ENCODE measurements at regions not wholly inside any gene's neighbourhood (a gene's known extent, or its start where the extent isn't known, plus 50 kb on each side); places are given as distances from the start of the nearest gene placed in this dataset.
"Not testable (repeated sequence)": the region's sequence is repeated elsewhere in the genome, so short reads cannot be mapped to it uniquely, and the experiment has no call there.

- Mint-ChIP-seq H3K4me3 (no peak overlapping the region), H3K4me1 (no peaks in the 10 kb centered on the region), H3K27ac (no peak overlapping the region), H3K36me3 (no peaks in the 10 kb centered on the region), H3K9me3 (no peaks in the 10 kb centered on the region), H3K27me3 (peaks cover 3% of the 10 kb centered on the region)
Measured at GRCh38 chr7:11261470-11261869, 287.8 kb downstream of the PHF14 start.

DNA sequence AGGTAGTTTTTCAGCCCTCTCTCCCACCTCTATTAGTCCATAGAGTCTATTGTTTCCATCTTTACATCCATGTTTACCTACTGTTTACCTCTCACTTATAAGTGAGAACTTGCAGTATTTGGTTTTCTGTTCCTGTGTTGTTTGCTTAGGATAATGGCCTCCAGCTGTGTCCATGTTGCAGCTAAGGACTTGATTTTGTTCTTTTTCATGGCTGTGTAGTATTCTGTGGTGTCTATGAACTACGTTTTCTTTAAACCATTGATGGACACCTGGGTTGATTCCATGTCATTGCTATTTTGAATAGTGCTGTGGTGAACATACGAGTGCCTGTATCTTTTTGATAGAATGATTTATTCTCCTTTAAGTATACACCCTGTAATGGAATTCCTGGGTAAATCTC is 292.4 kb downstream of the PHF14 start:
- Mint-ChIP-seq H3K9me3 (peaks cover 6% of the 10 kb centered on the region), H3K27me3 (peaks cover 3% of the 10 kb centered on the region), H3K36me3 (no peaks in the 10 kb centered on the region), H3K27ac (no peak overlapping the region), H3K4me1 (no peaks in the 10 kb centered on the region), H3K4me3 (no peak overlapping the region)

- Mint-ChIP-seq H3K4me3 (no peak overlapping the region), H3K36me3 (no peaks in the 10 kb centered on the region), H3K9me3 (peaks cover 6% of the 10 kb centered on the region), H3K4me1 (no peaks in the 10 kb centered on the region), H3K27me3 (peaks cover 1% of the 10 kb centered on the region), H3K27ac (no peak overlapping the region)
Measured at GRCh38 chr7:11272352-11272751, 298.7 kb downstream of the PHF14 start.

GRCh38 chr7:11274074-11274473 is 300.4 kb downstream of the PHF14 start:
- no peaks in the 10 kb centered on the region for H3K9me3 Mint-ChIP-seq
- H3K27me3 Mint-ChIP-seq = peaks cover 1% of the 10 kb centered on the region
- no peaks in the 10 kb centered on the region for H3K36me3 Mint-ChIP-seq
- H3K4me1 Mint-ChIP-seq = no peaks in the 10 kb centered on the region
- no peak overlapping the region for H3K4me3 Mint-ChIP-seq
- H3K27ac Mint-ChIP-seq = no peak overlapping the region

- no peaks in the 10 kb centered on the region for H3K36me3 Mint-ChIP-seq
- no peaks in the 10 kb centered on the region for H3K4me1 Mint-ChIP-seq
- H3K9me3 Mint-ChIP-seq = peaks cover 8% of the 10 kb centered on the region
- no peak overlapping the region for H3K27ac Mint-ChIP-seq
- H3K27me3 Mint-ChIP-seq = peaks cover 1% of the 10 kb centered on the region
- H3K4me3 Mint-ChIP-seq = no peak overlapping the region
Measured at GRCh38 chr7:11281953-11282352, 308.3 kb downstream of the PHF14 start.

DNA sequence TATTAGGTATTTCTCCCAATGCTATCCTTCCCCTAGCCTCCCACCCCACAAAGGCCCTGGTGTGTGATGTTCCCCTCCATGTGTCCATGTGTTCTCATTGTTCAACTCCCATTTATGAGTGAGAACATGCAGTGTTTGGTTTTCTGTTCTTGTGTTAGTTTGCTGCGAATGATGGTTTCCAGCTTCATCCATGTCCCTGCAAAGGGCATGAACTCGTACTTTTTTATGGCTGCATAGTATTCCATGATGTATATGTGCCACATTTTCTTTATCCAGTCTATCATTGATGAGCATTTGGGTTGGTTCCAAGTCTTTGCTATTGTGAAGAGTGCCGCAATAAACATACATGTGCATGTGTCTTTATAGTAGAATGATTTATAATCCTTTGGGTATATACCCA is 309.9 kb downstream of the PHF14 start:
- H3K27ac Mint-ChIP-seq = peak overlapping the region; percentile 36
- not testable (repeated sequence) for H3K36me3 Mint-ChIP-seq, H3K4me1 Mint-ChIP-seq, H3K27me3 Mint-ChIP-seq, H3K4me3 Mint-ChIP-seq, H3K9me3 Mint-ChIP-seq

- Mint-ChIP-seq H3K27me3 (no peaks in the 10 kb centered on the region), H3K4me1 (no peaks in the 10 kb centered on the region), H3K4me3 (no peak overlapping the region), H3K27ac (no peak overlapping the region), H3K36me3 (no peaks in the 10 kb centered on the region), H3K9me3 (no peaks in the 10 kb centered on the region)
Measured at GRCh38 chr7:11290863-11291262, 317.2 kb downstream of the PHF14 start.

GRCh38 chr7:11294218-11294617 is 320.5 kb downstream of the PHF14 start:
- H3K27me3 Mint-ChIP-seq = peaks cover 1% of the 10 kb centered on the region
- H3K4me1 Mint-ChIP-seq = no peaks in the 10 kb centered on the region
- H3K27ac Mint-ChIP-seq = no peak overlapping the region

GRCh38 chr7:11294965-11295364 is 321.3 kb downstream of the PHF14 start:
- H3K4me1 Mint-ChIP-seq = no peaks in the 10 kb centered on the region
- H3K36me3 Mint-ChIP-seq = no peaks in the 10 kb centered on the region

More at GRCh38 chr7:11294218-11294617, 320.5 kb downstream of the PHF14 start:
- Mint-ChIP-seq H3K36me3 (no peaks in the 10 kb centered on the region), H3K9me3 (no peaks in the 10 kb centered on the region), H3K4me3 (no peak overlapping the region)

GRCh38 chr7:11297126-11297625 is 323.5 kb downstream of the PHF14 start:
- no peak overlapping the region for H3K4me3 Mint-ChIP-seq
- peaks cover 1% of the 10 kb centered on the region for H3K27me3 Mint-ChIP-seq
- no peaks in the 10 kb centered on the region for H3K36me3 Mint-ChIP-seq
- no peaks in the 10 kb centered on the region for H3K9me3 Mint-ChIP-seq
- no peaks in the 10 kb centered on the region for H3K4me1 Mint-ChIP-seq
- no peak overlapping the region for H3K27ac Mint-ChIP-seq

More at GRCh38 chr7:11294965-11295364, 321.3 kb downstream of the PHF14 start:
- Mint-ChIP-seq H3K4me3 (no peak overlapping the region), H3K27ac (no peak overlapping the region), H3K27me3 (peaks cover 1% of the 10 kb centered on the region), H3K9me3 (no peaks in the 10 kb centered on the region)

DNA sequence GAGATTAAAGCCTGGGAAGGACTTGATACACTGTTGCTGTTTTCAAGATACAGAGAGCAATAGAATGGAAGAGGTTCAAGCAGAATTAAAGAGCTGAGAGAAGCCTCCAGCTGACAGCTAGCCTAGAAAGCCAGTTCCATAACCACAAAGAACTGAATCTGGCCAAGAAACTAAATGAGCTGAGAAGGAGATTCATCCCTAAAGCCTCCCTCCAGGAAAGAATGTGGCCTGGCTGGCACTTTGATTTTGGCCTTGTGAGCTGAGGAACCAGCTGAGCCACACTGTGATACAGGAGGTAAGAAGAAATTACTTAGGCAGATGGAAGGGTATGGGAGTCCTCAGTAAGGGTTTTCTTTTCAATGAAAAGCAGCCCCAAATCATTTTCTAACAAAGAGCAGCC is 324.1 kb downstream of the PHF14 start:
- no peaks in the 10 kb centered on the region for H3K9me3 Mint-ChIP-seq
- H3K36me3 Mint-ChIP-seq = no peaks in the 10 kb centered on the region
- no peak overlapping the region for H3K27ac Mint-ChIP-seq
- H3K4me3 Mint-ChIP-seq = no peak overlapping the region
- peaks cover 1% of the 10 kb centered on the region for H3K27me3 Mint-ChIP-seq
- no peaks in the 10 kb centered on the region for H3K4me1 Mint-ChIP-seq

DNA sequence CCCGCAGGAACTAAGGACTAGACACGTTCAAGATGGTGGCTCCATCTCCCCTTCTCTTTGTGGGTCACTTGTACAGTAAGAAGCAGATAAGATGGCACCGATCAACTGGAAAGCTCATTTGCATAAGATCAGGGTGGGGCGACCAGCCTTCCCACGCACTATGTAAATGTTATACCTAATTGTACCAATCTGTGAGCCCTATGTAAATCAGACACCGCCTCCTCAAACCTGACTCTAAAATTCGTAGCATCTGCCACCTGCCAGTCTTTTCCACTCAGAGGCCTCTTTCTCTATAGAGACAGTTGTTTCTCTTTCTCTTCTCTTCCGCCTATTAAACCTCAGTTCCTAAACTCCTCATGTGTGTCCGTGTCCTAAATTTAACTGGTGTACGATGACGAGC is 324.5 kb downstream of the PHF14 start:
- Mint-ChIP-seq H3K27ac (no peak overlapping the region), H3K27me3 (peaks cover 1% of the 10 kb centered on the region), H3K36me3 (no peaks in the 10 kb centered on the region), H3K9me3 (no peaks in the 10 kb centered on the region), H3K4me3 (no peak overlapping the region), H3K4me1 (no peaks in the 10 kb centered on the region)

- H3K4me3 Mint-ChIP-seq = no peak overlapping the region
- H3K27ac Mint-ChIP-seq = no peak overlapping the region
- no peaks in the 10 kb centered on the region for H3K4me1 Mint-ChIP-seq
- no peaks in the 10 kb centered on the region for H3K9me3 Mint-ChIP-seq
- no peaks in the 10 kb centered on the region for H3K36me3 Mint-ChIP-seq
- H3K27me3 Mint-ChIP-seq = peaks cover 1% of the 10 kb centered on the region
Measured at GRCh38 chr7:11300241-11300640, 326.6 kb downstream of the PHF14 start.

GRCh38 chr7:11302121-11302520 is 328.4 kb downstream of the PHF14 start:
- Mint-ChIP-seq H3K9me3 (no peaks in the 10 kb centered on the region), H3K27ac (no peak overlapping the region), H3K4me1 (no peaks in the 10 kb centered on the region), H3K4me3 (no peak overlapping the region), H3K36me3 (no peaks in the 10 kb centered on the region), H3K27me3 (peaks cover 1% of the 10 kb centered on the region)

DNA sequence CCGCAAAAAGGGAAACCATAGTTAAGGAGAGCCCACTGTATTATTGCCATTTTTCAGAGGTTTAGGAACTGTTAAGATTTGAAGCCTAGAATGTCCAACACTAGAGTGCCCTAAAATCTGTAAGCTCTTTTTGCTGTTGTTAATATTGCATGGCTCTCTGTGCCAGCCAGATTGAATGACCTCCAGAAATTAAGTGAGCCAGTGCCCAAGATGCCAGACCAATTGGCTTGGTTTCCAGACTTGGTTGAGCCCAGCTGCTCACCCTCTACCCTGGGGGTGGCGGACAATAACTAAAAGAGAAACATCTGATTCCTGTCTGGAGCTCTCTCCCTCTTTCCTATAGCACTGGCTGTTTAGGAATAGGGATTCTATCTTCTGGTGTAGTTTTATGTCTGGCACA is 340.1 kb downstream of the PHF14 start:
- no peak overlapping the region for H3K4me3 Mint-ChIP-seq
- no peaks in the 10 kb centered on the region for H3K9me3 Mint-ChIP-seq
- peaks cover 1% of the 10 kb centered on the region for H3K27me3 Mint-ChIP-seq
- no peaks in the 10 kb centered on the region for H3K4me1 Mint-ChIP-seq
- H3K27ac Mint-ChIP-seq = no peak overlapping the region
- no peaks in the 10 kb centered on the region for H3K36me3 Mint-ChIP-seq

DNA sequence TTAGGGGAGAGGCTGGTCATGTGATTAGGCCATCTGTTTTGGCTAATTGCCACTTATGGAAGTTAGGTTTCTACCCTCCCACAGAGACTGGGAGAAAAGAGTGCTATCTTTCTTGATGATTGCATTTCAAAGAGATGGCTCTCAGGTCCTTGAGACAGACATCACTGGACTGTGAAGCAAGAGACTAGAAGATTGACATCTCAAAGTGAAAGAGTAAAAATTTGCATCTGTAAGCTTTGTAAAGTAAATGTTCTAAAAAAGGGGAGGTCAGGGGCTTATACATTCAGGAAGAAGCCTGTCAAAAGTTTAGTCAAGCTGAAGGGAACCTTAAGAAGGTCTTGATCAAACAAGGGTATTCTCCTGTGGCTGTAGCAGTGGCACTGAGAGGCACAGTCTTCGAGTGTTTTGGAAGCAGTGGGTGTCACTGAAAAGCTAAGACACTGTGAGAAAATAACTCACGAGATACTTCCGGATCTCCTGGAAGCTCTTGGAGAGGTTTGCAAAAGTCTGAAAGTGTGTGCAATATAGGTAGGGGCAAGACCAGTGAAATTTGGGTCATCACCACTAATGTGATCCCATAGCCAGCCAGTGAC is 342.1 kb downstream of the PHF14 start:
- Mint-ChIP-seq H3K9me3 (no peaks in the 10 kb centered on the region), H3K4me3 (no peak overlapping the region), H3K4me1 (no peaks in the 10 kb centered on the region), H3K36me3 (no peaks in the 10 kb centered on the region), H3K27me3 (peaks cover 1% of the 10 kb centered on the region), H3K27ac (no peak overlapping the region)

GRCh38 chr7:11317766-11318165 is 344.1 kb downstream of the PHF14 start:
- H3K4me3 Mint-ChIP-seq = no peak overlapping the region
- H3K4me1 Mint-ChIP-seq = no peaks in the 10 kb centered on the region
- H3K27ac Mint-ChIP-seq = no peak overlapping the region
- H3K36me3 Mint-ChIP-seq = no peaks in the 10 kb centered on the region
- H3K9me3 Mint-ChIP-seq = no peaks in the 10 kb centered on the region
- peaks cover 1% of the 10 kb centered on the region for H3K27me3 Mint-ChIP-seq

Data from activated naive CD4-positive, alpha-beta T cell treated with anti-CD3 and anti-CD28 coated beads, Interleukin-2, amount 50 U/mL, for 24 hours (primary cell).